Epithelial cell of proximal tubule (primary cell): ENCODE measurements at regions not wholly inside any gene's neighbourhood (a gene's known extent, or its start where the extent isn't known, plus 50 kb on each side); places are given as distances from the start of the nearest gene placed in this dataset.

Source experiments
- DNase-seq: peaks from one replicate; pipeline ENCODE4 v3.0.0-alpha.2; 2011; ENCODE audit warnings: low read depth
- H3K4me3 ChIP-seq: 2 replicates; pipeline ENCODE4 v1.5.1; 2011; ENCODE audit warnings: low read depth, mild to moderate bottlenecking, low read length
- TF ChIP-seq, protein P1 (sequence below): conservative IDR thresholded peaks from 2 replicates; pipeline ENCODE4 v1.5.1; 2012; ENCODE audit warnings: low read depth, mild to moderate bottlenecking, low read length

DNA sequence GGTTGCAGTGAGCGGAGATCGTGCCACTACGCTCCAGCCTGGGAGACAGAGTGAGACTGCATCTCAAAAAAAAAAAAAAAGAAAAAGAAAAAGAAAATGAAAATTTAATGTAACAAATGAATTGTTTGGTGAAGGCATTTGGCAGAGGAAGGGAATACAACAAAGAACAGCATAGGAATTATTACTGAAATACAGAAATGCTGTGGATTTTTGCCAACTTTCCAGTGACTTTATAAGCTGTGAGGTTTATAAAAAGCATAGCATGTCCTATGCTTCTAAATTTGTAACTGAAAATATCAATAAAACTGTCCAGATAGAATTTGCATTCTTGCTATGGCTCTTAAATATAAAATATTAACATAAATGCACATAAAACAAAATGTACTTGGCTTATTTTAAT, 112.9 kb upstream of the IRS2 start:
- no peak overlapping the region for H3K4me3 ChIP-seq
- TF ChIP-seq, protein P1, sequence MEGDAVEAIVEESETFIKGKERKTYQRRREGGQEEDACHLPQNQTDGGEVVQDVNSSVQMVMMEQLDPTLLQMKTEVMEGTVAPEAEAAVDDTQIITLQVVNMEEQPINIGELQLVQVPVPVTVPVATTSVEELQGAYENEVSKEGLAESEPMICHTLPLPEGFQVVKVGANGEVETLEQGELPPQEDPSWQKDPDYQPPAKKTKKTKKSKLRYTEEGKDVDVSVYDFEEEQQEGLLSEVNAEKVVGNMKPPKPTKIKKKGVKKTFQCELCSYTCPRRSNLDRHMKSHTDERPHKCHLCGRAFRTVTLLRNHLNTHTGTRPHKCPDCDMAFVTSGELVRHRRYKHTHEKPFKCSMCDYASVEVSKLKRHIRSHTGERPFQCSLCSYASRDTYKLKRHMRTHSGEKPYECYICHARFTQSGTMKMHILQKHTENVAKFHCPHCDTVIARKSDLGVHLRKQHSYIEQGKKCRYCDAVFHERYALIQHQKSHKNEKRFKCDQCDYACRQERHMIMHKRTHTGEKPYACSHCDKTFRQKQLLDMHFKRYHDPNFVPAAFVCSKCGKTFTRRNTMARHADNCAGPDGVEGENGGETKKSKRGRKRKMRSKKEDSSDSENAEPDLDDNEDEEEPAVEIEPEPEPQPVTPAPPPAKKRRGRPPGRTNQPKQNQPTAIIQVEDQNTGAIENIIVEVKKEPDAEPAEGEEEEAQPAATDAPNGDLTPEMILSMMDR, result no peak
- DNase-seq, result no peak

DNA sequence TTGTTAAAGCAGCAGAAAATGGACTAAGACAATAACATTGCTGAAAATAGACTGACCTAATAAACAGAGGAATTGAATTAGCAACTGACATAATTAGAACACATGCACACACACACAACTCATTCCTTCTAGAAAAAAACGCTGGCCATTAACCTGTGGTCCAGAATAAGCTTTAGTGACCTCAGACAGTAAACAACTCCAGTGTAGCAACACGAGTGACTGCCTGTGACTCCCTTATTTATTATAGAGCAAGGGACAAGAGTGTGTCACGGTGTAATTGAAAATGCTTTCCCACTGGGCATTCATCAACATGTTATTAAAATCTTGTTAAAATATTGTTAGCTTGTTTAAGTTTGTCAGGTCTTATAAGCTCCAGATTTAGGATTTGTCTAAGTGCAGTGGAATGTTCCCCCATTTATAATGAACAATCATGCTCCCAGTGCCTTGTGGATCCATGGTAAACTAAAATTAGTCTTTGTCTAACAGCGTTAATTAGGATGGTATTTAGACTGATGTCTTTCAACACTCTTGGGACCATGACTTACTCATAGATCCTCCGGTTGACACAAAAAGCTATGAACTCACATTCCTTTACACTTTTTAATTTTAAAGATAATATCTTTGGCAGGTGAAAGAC, 111.7 kb upstream of the IRS2 start:
- no peak overlapping the region for H3K4me3 ChIP-seq
- no peak for DNase-seq
- TF ChIP-seq, protein P1, result no peak

DNA sequence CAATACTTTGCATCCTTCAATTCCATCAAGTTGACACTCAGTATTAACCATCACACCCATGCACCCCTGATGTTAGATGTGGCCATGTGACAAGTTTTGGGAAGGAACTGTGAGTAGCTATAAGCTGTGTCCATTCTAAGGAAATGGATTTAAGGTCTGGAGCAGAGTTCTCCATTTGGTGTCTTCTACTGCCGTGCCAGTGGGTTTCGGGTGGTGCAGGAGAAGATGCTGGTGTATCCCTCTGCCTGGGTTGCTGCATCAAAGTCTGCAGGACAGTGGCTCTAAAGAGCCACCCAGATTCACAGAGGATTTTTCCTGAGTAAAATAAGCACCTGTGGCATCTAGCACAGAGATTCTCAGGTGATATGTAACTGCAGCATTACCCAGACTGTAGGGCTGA, 105.7 kb upstream of the IRS2 start:
- TF ChIP-seq, protein P1, result no peak
- no peak overlapping the region for H3K4me3 ChIP-seq
- DNase-seq, result no peak

DNA sequence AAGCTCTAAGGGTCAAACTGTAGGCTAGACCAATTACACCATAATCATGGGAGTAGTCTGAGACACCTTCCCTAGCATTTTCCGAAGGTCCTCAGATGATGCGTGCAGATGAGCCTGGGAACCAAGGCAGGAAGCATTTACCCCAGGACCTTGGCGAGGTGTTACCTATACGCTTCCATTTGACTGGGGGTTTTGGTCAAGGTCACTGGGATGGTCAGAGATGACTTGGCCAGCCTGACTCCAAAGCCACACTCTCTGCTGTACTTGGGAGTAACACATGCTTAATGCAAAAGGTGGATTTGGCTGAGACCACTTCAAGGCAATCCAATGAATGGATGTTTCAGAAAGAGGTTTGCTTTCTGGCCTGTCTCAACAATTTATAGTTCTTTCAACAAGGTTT, 98.9 kb upstream of the IRS2 start:
- DNase-seq, result no peak
- TF ChIP-seq, protein P1, result no peak
- no peak overlapping the region for H3K4me3 ChIP-seq

DNA sequence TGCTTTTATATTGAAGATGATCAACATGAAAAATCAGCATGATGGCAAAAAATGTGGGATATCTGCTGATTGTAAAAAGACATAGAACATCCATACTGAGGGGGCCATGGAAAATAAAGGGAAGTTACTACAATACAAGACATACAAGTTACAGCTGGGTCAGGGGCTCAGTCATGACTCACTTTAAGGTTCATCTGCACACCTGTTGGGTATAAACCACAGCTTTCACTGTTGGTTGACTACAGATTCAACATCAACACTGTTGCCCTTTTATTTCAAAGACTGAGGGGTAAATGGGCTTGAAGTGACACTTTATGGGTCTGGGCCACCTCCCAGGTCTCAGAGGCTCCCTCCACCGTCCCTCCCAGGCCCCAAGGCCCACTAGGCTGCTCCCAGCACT, 98.1 kb upstream of the IRS2 start:
- no peak overlapping the region for H3K4me3 ChIP-seq
- no peak for DNase-seq
- TF ChIP-seq, protein P1, result no peak

DNA sequence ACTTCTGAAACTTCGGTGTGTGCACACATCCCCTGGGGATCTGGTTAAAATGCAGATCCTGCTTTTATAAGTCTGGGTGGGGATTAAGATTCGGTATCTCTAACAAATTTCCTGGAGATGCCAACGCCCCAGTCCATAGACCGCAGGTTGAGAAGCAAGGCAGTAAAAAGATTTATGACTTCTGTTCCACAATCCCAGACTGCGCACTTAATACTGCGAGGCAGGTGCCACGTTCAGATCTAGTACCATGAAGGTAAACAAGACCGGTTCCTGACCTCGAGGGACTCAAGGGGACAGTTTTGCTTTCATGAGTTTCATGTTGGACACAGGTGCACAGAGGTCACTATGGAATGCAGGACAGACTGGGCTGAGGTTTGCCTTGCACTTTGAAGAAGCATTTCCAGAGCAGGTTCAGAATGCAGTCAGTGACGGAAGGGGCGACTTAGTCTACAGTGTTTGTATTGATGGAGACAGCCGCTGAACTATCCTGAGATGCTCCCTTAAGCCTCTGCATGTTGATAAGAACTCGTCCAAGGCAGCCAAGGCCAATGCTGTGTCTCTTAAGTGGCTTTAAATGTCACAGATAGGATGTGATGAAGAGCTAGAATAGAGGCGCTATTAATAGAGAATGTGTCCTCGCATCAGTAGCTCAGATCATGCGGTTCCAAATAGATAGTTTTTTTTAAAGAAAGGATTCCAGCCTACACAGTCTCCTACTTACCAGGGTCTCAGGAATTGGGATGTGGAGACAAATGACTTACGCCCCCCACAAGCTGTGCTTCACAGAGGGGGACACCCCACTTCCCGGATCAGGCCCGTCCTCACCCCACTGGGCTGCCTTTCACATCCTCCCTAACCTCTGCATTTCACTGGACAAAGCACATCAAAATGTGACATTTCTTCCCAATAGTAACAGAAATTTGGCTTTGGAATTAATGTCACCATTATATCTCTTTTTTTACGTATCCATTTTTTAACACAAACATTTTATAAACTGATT, 97.1 kb upstream of the IRS2 start:
- DNase-seq, result no peak
- TF ChIP-seq, protein P1, result no peak
- H3K4me3 ChIP-seq, result no peak overlapping the region
